ENCODE measurements at regions not wholly inside any gene's neighbourhood (a gene's known extent, or its start where the extent isn't known, plus 50 kb on each side); places are given as distances from the start of the nearest gene placed in this dataset.

DNA sequence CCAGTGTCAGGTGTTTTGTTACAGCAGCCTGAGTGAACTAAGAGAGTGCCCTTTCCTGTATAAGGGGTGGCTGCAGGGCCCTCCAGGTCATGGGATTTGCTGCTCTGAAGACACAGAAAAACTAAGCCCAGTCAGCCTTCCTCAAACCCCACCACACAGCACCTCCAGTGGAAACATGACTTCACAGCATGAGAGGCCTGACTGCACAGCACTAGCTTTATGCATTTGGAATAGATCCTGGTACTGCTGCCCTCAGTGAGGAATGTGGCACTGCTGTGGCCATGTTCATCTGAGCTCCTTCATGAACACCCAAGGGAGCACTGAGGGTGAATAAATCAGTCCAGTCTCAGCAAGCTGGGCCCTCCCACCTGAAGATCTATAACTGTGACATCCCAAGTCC lies 296.1 kb upstream of the FOXQ1 start:
- TF ChIP-seq POLR2AphosphoS5 (IDR thresholded peaks at IDR 0.05; ENCODE audit: low read depth, low read length) (no peak), POLR2A (IDR thresholded peaks at IDR 0.05; ENCODE audit: low read depth, low read length) (no peak)
